ENCODE measurements at regions not wholly inside any gene's neighbourhood (a gene's known extent, or its start where the extent isn't known, plus 50 kb on each side); places are given as distances from the start of the nearest gene placed in this dataset.

GRCh38 chr9:129483415-129484351, 137.2 kb downstream of the C9orf50 start:
- Histone ChIP-seq H3K27ac (ENCODE audit: low read depth) (peak overlapping the region; percentile 100), H3K4me1 (ENCODE audit: insufficient read depth) (no peaks in the 10 kb centered on the region)
- 8% methylated on average over 34 of the region's 34 CpGs for WGBS

GRCh38 chr9:129482521-129483414, 138.1 kb downstream of the C9orf50 start:
- 1% methylated on average over 92 of the region's 93 CpGs for WGBS
- peak; percentile 86 for DNase-seq (ENCODE audit: extremely low spot score)
- no peaks in the 10 kb centered on the region for H3K36me3 ChIP-seq (ENCODE audit: insufficient read depth)
- peak overlapping the region; percentile 100 for H3K27ac ChIP-seq (ENCODE audit: low read depth)
- peak overlapping the region; percentile 24 for H3K4me3 ChIP-seq (ENCODE audit: low read depth, low read length)
- no peaks in the 10 kb centered on the region for H3K4me1 ChIP-seq (ENCODE audit: insufficient read depth)

More at GRCh38 chr9:129483415-129484351, 137.2 kb downstream of the C9orf50 start:
- peak; percentile 92 for DNase-seq (ENCODE audit: extremely low spot score)
- Histone ChIP-seq H3K36me3 (ENCODE audit: insufficient read depth) (no peaks in the 10 kb centered on the region), H3K4me3 (ENCODE audit: low read depth, low read length) (peak overlapping the region; percentile 24)

GRCh38 chr9:129481810-129482511, 138.9 kb downstream of the C9orf50 start:
- no peak for DNase-seq (ENCODE audit: extremely low spot score)
- Histone ChIP-seq H3K4me1 (ENCODE audit: insufficient read depth) (no peaks in the 10 kb centered on the region), H3K4me3 (ENCODE audit: low read depth, low read length) (peak overlapping the region; percentile 24), H3K36me3 (ENCODE audit: insufficient read depth) (no peaks in the 10 kb centered on the region), H3K27ac (ENCODE audit: low read depth) (peak overlapping the region; percentile 91)
- 9% methylated on average over 55 of the region's 55 CpGs for WGBS

DNA sequence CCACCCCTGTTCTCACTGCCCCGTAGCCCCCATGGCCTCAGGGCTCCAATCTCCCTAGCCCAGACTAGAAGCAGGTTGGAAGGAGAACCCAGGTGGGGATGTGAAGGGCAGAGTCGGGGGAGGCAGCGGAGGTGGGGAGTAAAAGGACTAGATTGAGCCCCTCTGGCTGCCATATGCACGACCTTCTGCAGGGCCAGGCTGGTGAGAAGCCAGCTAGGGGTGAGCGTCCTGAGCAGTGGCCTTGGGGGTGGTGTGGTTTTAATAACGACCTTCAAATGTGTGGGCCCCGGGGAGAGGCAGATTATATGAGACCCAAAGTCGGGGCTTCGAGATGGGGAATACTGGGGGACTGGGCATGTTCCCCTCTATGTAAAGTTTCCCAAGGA, 139.5 kb downstream of the C9orf50 start:
- peak overlapping the region; percentile 91 for H3K27ac ChIP-seq (ENCODE audit: low read depth)
- WGBS, result 68% methylated on average over 9 of the region's 9 CpGs
- no peak overlapping the region for H3K4me3 ChIP-seq (ENCODE audit: low read depth, low read length)
- no peaks in the 10 kb centered on the region for H3K4me1 ChIP-seq (ENCODE audit: insufficient read depth)
- H3K36me3 ChIP-seq (ENCODE audit: insufficient read depth), result no peaks in the 10 kb centered on the region
- no peak for DNase-seq (ENCODE audit: extremely low spot score)

GRCh38 chr9:129480745-129481144, 140.2 kb downstream of the C9orf50 start:
- no peaks in the 10 kb centered on the region for H3K36me3 ChIP-seq (ENCODE audit: insufficient read depth)
- 93% methylated on average over 1 of the region's 1 CpG for WGBS
- no peak for DNase-seq (ENCODE audit: extremely low spot score)
- no peaks in the 10 kb centered on the region for H3K4me1 ChIP-seq (ENCODE audit: insufficient read depth)
- no peak overlapping the region for H3K4me3 ChIP-seq (ENCODE audit: low read depth, low read length)
- H3K27ac ChIP-seq (ENCODE audit: low read depth), result peak overlapping the region; percentile 58

- Histone ChIP-seq H3K4me1 (ENCODE audit: insufficient read depth) (no peaks in the 10 kb centered on the region), H3K4me3 (ENCODE audit: low read depth, low read length) (no peak overlapping the region), H3K36me3 (ENCODE audit: insufficient read depth) (no peaks in the 10 kb centered on the region), H3K27ac (ENCODE audit: low read depth) (peak overlapping the region; percentile 11)
- no peak for DNase-seq (ENCODE audit: extremely low spot score)
- 35% methylated on average over 12 of the region's 12 CpGs for whole genome bisulfite sequencing
These were observed 140.7 kb downstream of the C9orf50 start for GRCh38 chr9:129480227-129480626.

DNA sequence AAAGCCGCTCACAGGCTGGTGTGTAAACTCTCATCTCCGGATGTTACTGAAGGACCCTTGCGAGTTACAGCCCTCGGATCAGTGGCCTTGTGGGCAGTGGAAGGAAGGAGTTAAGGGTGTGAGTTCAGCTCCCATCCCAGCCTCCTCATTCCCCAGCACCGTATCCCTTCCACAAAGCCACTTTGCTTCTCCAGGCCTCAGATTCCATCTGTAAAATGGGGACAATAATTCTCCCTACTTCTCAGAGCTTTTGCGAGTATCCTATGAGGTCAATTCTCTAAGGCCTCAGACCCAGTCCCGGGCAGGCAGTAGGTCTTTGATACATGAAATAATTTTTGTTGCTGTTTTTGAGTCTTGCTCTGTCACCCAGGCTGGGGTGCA, 141.3 kb downstream of the C9orf50 start:
- Histone ChIP-seq H3K27ac (ENCODE audit: low read depth) (no peak overlapping the region), H3K4me1 (ENCODE audit: insufficient read depth) (no peaks in the 10 kb centered on the region), H3K4me3 (ENCODE audit: low read depth, low read length) (no peak overlapping the region), H3K36me3 (ENCODE audit: insufficient read depth) (no peaks in the 10 kb centered on the region)
- no peak for DNase-seq (ENCODE audit: extremely low spot score)
- 63% methylated on average over 7 of the region's 7 CpGs for WGBS

DNA sequence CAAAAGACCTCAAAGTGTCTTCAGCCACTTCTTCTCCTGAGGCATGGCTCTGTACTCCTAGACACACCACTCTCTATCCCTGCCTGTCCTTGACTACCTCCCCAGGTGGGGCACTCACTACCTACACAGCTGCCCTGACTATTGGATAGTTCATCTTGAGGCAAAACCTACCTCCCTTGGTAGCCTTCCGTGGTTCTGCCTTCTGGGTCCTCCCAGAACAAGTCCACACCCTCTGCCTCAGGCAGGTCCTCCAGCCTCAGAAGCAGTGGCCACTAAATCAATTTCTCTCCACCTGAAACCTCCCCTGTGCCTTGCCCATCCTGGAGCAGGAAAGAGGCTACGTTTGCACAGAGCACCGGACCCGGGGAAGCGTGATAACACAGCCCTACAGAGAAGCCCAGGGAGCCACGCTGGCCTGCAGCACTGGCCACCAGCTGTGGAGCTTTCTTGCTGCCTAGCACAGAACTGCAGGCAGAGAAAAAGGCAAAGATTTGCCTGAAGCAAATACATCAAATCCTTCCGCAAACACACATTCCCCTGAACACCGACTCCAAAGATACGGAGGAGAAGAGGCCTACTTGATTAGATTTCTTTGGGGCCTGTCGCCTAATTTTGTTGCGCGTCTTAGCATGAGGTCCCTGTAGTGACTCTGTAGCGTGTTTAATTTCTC, 141.8 kb downstream of the C9orf50 start:
- WGBS, result 57% methylated on average over 13 of the region's 13 CpGs
- no peaks in the 10 kb centered on the region for H3K36me3 ChIP-seq (ENCODE audit: insufficient read depth)
- no peak for DNase-seq (ENCODE audit: extremely low spot score)
- no peak overlapping the region for H3K4me3 ChIP-seq (ENCODE audit: low read depth, low read length)
- no peaks in the 10 kb centered on the region for H3K4me1 ChIP-seq (ENCODE audit: insufficient read depth)
- H3K27ac ChIP-seq (ENCODE audit: low read depth), result peak overlapping the region; percentile 25

GRCh38 chr9:129478461-129478860, 142.4 kb downstream of the C9orf50 start:
- 90% methylated on average over 3 of the region's 3 CpGs for WGBS
- no peak overlapping the region for H3K27ac ChIP-seq (ENCODE audit: low read depth)
- H3K4me3 ChIP-seq (ENCODE audit: low read depth, low read length), result no peak overlapping the region
- DNase-seq (ENCODE audit: extremely low spot score), result no peak
- no peaks in the 10 kb centered on the region for H3K36me3 ChIP-seq (ENCODE audit: insufficient read depth)
- no peaks in the 10 kb centered on the region for H3K4me1 ChIP-seq (ENCODE audit: insufficient read depth)

DNA sequence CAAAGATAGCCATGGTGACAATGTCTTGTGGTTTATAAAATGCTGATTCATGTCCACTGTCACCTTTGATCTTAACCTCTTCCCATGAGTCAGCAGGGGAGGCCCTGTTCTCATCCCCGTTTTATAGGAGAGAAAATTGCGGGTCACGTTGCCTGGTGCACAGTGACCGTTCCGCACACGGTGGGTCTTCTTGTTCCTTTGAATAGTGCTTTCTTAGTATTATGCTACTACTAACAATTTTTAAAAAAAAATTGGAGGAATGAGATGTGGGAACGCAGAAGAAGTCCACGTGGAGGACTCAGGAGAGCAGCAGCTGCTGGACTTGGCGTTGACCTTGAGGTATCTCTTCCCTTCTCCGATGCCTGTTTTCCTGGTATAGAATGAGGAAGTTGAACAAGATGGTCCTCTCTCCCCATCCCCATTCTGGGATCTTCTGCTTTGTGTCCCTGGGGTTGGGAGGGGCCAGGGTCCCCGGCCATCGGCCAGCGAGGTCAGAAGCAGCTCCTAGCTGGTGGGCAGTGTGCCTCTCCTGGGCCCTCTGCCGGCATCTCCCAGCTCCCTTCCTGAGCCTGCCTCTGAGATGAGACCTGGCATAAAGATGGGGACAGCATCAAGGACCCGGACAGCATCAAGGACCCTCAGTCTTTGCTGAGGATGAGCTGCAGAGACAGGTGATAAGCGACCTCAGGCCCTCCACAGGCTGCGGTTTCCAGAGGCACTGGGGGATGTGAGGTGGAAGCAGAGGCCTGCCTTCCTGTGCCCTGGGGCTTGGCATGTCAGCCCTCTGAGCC, 143.9 kb downstream of the C9orf50 start:
- 74% methylated on average over 17 of the region's 17 CpGs for WGBS
- Histone ChIP-seq H3K36me3 (ENCODE audit: insufficient read depth) (no peaks in the 10 kb centered on the region), H3K4me1 (ENCODE audit: insufficient read depth) (no peaks in the 10 kb centered on the region), H3K4me3 (ENCODE audit: low read depth, low read length) (no peak overlapping the region), H3K27ac (ENCODE audit: low read depth) (no peak overlapping the region)
- no peak for DNase-seq (ENCODE audit: extremely low spot score)

DNA sequence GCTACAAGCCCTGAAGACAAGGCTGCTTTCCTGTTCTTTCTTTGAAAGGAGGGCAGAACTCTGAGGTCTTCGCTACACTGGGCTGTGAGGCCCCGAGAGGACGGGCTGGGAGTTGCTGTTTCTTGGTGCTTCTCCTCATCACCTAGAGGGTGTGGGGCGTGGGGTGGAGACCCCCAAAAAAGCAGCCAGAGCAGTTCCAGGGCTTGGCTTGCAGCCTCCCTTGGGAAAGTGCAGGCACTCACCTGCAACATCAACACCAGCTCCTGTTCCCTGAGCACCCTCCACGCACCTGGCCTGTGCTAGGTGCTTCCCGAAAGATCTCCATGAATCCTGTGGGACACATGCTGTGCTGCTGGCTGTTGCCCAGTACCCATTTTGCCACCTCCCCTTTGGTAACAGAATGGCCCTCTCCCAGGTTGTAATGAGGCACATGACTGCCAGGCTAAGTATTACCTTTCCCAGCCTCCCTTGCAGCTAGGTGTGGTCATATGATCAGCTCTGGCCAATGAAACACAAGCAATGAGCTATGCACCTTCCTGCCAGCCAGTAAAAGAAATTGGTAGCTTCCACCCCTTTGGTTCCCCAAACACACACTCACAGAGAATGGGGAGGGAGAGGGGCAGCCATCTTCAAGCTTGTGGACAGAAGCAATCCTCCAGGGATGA, 146.0 kb downstream of the C9orf50 start:
- Histone ChIP-seq H3K36me3 (ENCODE audit: insufficient read depth) (no peaks in the 10 kb centered on the region), H3K27ac (ENCODE audit: low read depth) (no peak overlapping the region), H3K4me3 (ENCODE audit: low read depth, low read length) (no peak overlapping the region), H3K4me1 (ENCODE audit: insufficient read depth) (no peaks in the 10 kb centered on the region)
- DNase-seq (ENCODE audit: extremely low spot score), result no peak
- 94% methylated on average over 6 of the region's 6 CpGs for WGBS

All from urinary bladder (tissue), 3 donors.